Esophagus muscularis mucosa (tissue), 3 donors: ENCODE measurements at regions not wholly inside any gene's neighbourhood (a gene's known extent, or its start where the extent isn't known, plus 50 kb on each side); places are given as distances from the start of the nearest gene placed in this dataset.

ENCODE experiments used
- CTCF ChIP-seq, 3 experiments: fragments of 200-600 bp in 2 of 3; fragments of 450-650 bp in 1 of 3; sonication (generic) in 2 of 3; IDR thresholded peaks; one replicate each; pipeline ENCODE4 v1.5.1; 2017 to 2019; ENCODE audit warnings: antibody characterized with exemption in 3 of 3, mild to moderate bottlenecking in 2 of 3, moderate library complexity in 1 of 3
- POLR2A ChIP-seq: fragments of 450-650 bp; IDR thresholded peaks from one replicate; pipeline ENCODE4 v1.6.1; 2017; ENCODE audit warnings: antibody characterized with exemption, moderate library complexity, mild to moderate bottlenecking, low read depth
- POLR2AphosphoS5 ChIP-seq, 2 donors: sonication (generic); formaldehyde crosslinking; IDR thresholded peaks; one replicate each; pipeline ENCODE4 v1.6.1; 2017; ENCODE audit warnings: antibody characterized with exemption in 2 of 2

DNA sequence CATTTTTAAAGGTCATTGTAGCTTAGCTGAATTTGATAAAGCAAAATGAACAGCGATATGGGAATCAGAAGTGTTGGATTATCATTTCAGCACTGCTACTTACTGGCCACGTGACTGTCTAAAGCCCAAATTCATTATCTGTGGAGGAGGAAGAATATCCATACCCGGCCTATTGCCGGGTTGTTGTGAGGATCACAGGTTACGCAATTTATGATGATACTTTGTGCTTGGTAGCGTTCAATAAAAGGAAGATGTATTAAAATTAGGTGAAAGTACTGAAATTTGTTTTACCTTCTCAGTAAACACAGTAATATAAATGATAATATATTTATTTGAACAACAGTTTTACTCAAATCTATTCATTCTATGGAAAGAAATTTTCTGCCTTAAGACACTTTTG, 1540.2 kb downstream of the ADGRL3 start:
- TF ChIP-seq POLR2AphosphoS5 (IDR thresholded peaks at IDR 0.05) (no peak), CTCF (IDR thresholded peaks at IDR 0.05) (no peak), POLR2A (no peak)
